ENCODE measurements at regions not wholly inside any gene's neighbourhood (a gene's known extent, or its start where the extent isn't known, plus 50 kb on each side); places are given as distances from the start of the nearest gene placed in this dataset.

DNA sequence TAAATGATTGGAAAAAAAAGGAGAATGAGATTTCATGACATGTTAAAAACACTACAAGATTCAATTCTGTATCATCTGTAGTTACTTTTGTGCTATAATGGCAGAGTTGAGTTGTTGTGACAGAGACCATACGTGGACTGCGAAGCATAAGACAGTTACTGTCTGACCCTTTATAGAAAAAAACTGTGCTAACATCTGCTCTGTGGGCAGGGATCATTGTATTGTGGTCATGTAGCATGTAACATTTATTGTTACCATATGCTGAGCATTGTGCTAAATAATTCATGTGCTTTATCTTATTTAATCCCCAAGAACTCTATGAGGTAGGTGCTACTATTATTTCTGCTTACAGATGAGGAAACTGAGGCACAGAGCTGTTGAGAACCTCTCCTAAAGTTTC, 147.3 kb upstream of the HMHB1 start:
- intact Hi-C loops (cut with DNase I, micrococcal nuclease): no loop called here
- DNase-seq: no peak
- ATAC-seq: no peak
- no peaks in the 10 kb centered on the region for H3K9me3 ChIP-seq
- TF ChIP-seq, protein P1, sequence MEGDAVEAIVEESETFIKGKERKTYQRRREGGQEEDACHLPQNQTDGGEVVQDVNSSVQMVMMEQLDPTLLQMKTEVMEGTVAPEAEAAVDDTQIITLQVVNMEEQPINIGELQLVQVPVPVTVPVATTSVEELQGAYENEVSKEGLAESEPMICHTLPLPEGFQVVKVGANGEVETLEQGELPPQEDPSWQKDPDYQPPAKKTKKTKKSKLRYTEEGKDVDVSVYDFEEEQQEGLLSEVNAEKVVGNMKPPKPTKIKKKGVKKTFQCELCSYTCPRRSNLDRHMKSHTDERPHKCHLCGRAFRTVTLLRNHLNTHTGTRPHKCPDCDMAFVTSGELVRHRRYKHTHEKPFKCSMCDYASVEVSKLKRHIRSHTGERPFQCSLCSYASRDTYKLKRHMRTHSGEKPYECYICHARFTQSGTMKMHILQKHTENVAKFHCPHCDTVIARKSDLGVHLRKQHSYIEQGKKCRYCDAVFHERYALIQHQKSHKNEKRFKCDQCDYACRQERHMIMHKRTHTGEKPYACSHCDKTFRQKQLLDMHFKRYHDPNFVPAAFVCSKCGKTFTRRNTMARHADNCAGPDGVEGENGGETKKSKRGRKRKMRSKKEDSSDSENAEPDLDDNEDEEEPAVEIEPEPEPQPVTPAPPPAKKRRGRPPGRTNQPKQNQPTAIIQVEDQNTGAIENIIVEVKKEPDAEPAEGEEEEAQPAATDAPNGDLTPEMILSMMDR (IDR thresholded peaks at IDR 0.05): no peak
- no peaks in the 10 kb centered on the region for H3K36me3 ChIP-seq (ENCODE audit: low read depth)
- no peak overlapping the region for H3K4me3 ChIP-seq
- H3K4me1 ChIP-seq (ENCODE audit: low read depth): no peaks in the 10 kb centered on the region

DNA sequence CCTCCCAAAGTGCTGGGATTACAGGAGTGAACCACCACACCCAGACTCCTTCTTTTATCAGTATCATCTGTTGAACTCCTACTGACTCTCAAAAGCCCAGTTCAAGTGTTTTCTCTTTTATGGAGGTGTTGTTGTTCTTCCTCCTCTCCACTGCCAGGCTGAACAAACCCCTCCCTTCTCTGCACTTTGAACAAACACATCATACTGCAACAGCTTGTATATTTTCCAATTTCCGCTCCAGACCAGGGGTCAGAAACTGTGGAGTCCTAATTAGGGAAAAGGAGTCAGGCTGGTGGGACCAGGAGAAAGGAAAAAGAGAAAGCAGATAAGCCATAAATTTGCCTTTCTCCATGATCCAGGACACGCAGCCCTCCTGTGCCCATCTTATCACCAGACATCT, 148.1 kb upstream of the HMHB1 start:
- Histone ChIP-seq H3K4me3 (no peak overlapping the region), H3K9me3 (no peaks in the 10 kb centered on the region), H3K36me3 (ENCODE audit: low read depth) (no peaks in the 10 kb centered on the region), H3K4me1 (ENCODE audit: low read depth) (no peaks in the 10 kb centered on the region)
- peak; percentile 89 for ATAC-seq
- peak in 1 of 3 donors; percentile 10 for DNase-seq
- TF ChIP-seq, protein P1 (IDR thresholded peaks at IDR 0.05): no peak
- intact Hi-C loops (cut with DNase I, micrococcal nuclease): no loop called here

DNA sequence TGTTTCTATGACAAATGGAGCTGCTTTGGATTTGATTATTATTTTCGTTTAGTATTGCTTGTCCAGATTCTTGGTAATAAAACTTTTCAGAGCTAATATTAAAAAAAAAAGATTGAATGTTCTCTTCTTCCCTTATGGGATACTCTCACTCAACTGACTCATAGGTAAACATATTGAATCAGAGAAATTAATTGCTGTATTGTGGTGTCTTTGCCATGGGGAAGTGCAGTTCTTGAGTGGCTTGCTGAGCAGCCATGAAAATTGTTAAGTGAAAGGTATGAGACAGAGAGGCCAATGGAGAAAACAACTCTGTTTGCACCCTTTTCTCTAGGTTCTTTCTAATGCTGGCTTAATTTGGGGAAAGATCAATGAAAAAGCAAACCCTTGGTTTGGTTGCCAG, 149.9 kb upstream of the HMHB1 start:
- TF ChIP-seq, protein P1 (IDR thresholded peaks at IDR 0.05): no peak
- H3K36me3 ChIP-seq (ENCODE audit: low read depth): no peaks in the 10 kb centered on the region
- no peaks in the 10 kb centered on the region for H3K9me3 ChIP-seq
- intact Hi-C loops (cut with DNase I, micrococcal nuclease): no loop called here
- DNase-seq (no peak), ATAC-seq (no peak)
- no peaks in the 10 kb centered on the region for H3K4me1 ChIP-seq (ENCODE audit: low read depth)
- no peak overlapping the region for H3K4me3 ChIP-seq

DNA sequence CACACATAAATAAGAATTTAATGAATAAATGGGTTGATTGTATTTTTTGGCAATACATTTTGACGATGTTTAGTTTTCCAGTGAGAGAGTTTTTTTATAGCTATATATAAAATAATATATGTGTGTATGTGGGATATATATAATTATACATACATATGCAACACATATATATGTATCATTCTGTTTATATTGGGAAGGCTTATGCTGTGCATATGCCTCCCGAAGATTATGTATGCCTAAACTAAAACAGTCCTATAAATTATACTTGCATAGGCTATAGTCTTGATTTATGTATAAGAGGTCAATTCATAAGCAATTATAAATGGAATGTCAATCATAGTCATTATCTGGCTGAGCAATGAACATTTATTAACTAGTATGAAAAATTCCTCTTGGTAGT, 151.3 kb upstream of the HMHB1 start:
- no peaks in the 10 kb centered on the region for H3K9me3 ChIP-seq
- no peaks in the 10 kb centered on the region for H3K4me1 ChIP-seq (ENCODE audit: low read depth)
- H3K4me3 ChIP-seq: no peak overlapping the region
- H3K36me3 ChIP-seq (ENCODE audit: low read depth): no peaks in the 10 kb centered on the region
- ATAC-seq: no peak
- DNase-seq: no peak
- TF ChIP-seq, protein P1 (IDR thresholded peaks at IDR 0.05): no peak
- intact Hi-C loops (cut with DNase I, micrococcal nuclease): no loop called here

DNA sequence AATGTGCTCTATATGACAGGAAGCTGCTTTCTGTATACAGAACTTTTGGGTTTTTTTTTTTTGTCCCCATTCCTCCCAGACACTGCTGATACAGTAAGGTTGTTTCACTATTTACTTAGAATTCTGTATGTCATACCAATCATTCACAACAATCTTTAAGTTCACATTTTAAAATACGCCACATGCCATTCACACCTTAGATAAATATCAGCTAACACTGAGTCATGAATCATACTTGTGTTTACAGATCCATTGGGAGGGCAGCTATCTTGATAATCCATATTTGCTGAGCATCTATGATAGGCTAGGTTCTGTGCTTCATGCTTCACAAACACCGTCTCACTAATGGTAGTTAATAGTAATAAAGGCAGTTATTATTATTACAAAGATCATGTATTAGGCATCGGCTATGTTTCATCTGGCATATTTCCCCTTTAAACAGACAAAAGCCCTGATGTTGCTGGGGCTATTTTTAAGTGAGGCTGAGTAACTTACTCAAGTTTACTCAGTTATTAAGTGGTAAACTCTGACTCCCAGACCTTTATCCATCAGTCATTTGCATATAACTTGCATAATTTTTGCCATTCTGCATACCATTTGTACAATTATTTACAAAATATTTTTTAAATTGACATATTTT, 152.2 kb upstream of the HMHB1 start:
- ATAC-seq: peak; percentile 66
- intact Hi-C loops (cut with DNase I, micrococcal nuclease): no loop called here
- Histone ChIP-seq H3K4me3 (no peak overlapping the region), H3K4me1 (ENCODE audit: low read depth) (no peaks in the 10 kb centered on the region), H3K9me3 (no peaks in the 10 kb centered on the region), H3K36me3 (ENCODE audit: low read depth) (no peaks in the 10 kb centered on the region)
- DNase-seq: no peak
- TF ChIP-seq, protein P1 (IDR thresholded peaks at IDR 0.05): no peak

DNA sequence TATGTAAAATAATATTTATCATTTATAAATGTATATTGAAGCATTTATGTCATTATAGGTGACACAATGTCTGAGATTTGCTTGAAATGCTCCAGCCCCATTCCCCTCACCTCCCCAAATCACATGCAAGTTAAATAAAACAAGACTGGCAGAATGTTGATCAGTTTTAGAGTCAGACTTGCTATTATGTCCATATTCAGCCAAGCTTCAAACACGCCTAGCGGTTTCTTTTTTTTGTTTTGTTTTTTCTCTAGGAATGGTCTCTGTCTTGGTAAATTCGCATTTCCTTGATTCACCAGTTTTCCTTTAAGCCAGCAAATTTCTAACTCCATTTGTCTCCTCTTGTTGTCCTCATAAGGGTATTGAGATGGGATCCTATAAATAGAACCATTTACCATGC, 153.0 kb upstream of the HMHB1 start:
- intact Hi-C loops (cut with DNase I, micrococcal nuclease): no loop called here
- Histone ChIP-seq H3K4me1 (ENCODE audit: low read depth) (no peaks in the 10 kb centered on the region), H3K9me3 (no peaks in the 10 kb centered on the region), H3K36me3 (ENCODE audit: low read depth) (no peaks in the 10 kb centered on the region), H3K4me3 (no peak overlapping the region)
- TF ChIP-seq, protein P1 (IDR thresholded peaks at IDR 0.05): no peak
- DNase-seq (no peak), ATAC-seq (no peak)
